Prostate gland (tissue), 2 donors: ENCODE measurements at regions not wholly inside any gene's neighbourhood (a gene's known extent, or its start where the extent isn't known, plus 50 kb on each side); places are given as distances from the start of the nearest gene placed in this dataset.

Source experiments
- CTCF ChIP-seq, 4 experiments: fragments of 200-600 bp in 2 of 4; fragments of 450-650 bp in 2 of 4; sonication (generic) in 2 of 4; IDR thresholded peaks; 1 replicate in 3 of 4; 2 replicates in 1 of 4; pipeline ENCODE4 v1.5.1; 2016 to 2019; ENCODE audit warnings: antibody characterized with exemption in 4 of 4, mild to moderate bottlenecking in 2 of 4, moderate library complexity in 2 of 4
- POLR2A ChIP-seq: fragments of 450-650 bp; IDR thresholded peaks from one replicate; pipeline ENCODE4 v1.6.1; 2016; ENCODE audit warnings: antibody characterized with exemption, mild to moderate bottlenecking
- POLR2AphosphoS5 ChIP-seq: sonication (generic); formaldehyde crosslinking; IDR thresholded peaks from one replicate; pipeline ENCODE4 v1.6.1; 2017; ENCODE audit warnings: antibody characterized with exemption

- TF ChIP-seq CTCF (IDR thresholded peaks at IDR 0.05): no peak
- no peak for TF ChIP-seq POLR2AphosphoS5
- no peak for TF ChIP-seq POLR2A
Measured at GRCh38 chr18:77548790-77549420, 299.3 kb downstream of the GALR1 start.
